A549 (cell line): ENCODE measurements at regions not wholly inside any gene's neighbourhood (a gene's known extent, or its start where the extent isn't known, plus 50 kb on each side); places are given as distances from the start of the nearest gene placed in this dataset.
A peak's percentile ranks its signal among the peaks of the same experiment; 100 is the strongest.

ENCODE experiments used
- ATAC-seq, 2 experiments: fragments of 200-7000 bp in 1 of 2; fragments of >200 bp in 1 of 2; cut with Nextera tagmentation in 1 of 2; cut with Tn5 transposase in 1 of 2; 3 replicates each; pipeline versions ENCODE4 v1.8.0 to v1.9.1; 2018 to 2020; ENCODE audit warnings: mild to moderate bottlenecking in 1 of 2, moderate library complexity in 1 of 2
- CTCF ChIA-PET: fragments of 300-600 bp; sonication (Branson Sonifier 250); formaldehyde crosslinking; extraction: SDS; loops from one replicate; lab custom pipeline; 2021; ENCODE audit warnings: antibody characterized with exemption, inconsistent platforms; lab: Yijun Ruan, JAX
- POLR2A ChIA-PET: fragments of 350-600 bp; formaldehyde crosslinking; extraction: SDS; loops from one replicate; lab custom pipeline; 2021; ENCODE audit warnings: antibody characterized with exemption, inconsistent platforms; lab: Yijun Ruan, JAX
- DNase-seq, 2 experiments: peaks; one replicate each; pipeline versions ENCODE4 v3.0.0 to v3.0.0-alpha.2; 2011 to 2016; ENCODE audit warnings: low read depth in 1 of 2, low spot score in 1 of 2
- FAIRE-seq: peaks from 2 replicates; lab custom pipeline; 2011; peaks lifted over from hg19 to GRCh38; lab: Jason Lieb, UNC
- H3K27ac ChIP-seq, 2 experiments: fragments of >200 bp; sonication (Bioruptor Twin); formaldehyde crosslinking; 3 replicates each; pipeline ENCODE4 v1.5.1; 2016 to 2017
- H3K4me1 ChIP-seq: fragments of >200 bp; sonication (Bioruptor Twin); formaldehyde crosslinking; 3 replicates; pipeline ENCODE4 v1.6.1; 2016
- H3K4me2 ChIP-seq: fragments of >200 bp; sonication (Bioruptor Twin); formaldehyde crosslinking; 3 replicates; pipeline ENCODE4 v1.6.1; 2016
- H3K4me3 ChIP-seq: fragments of >200 bp; sonication (Bioruptor Twin); formaldehyde crosslinking; 3 replicates; pipeline ENCODE4 v1.5.1; 2016
- H3K9me3 ChIP-seq: fragments of >200 bp; sonication (Bioruptor Twin); formaldehyde crosslinking; 3 replicates; pipeline ENCODE4 v1.6.1; 2016
- ATOH8 ChIP-seq: fragments of 250-450 bp; sonication (Bioruptor Pico); IDR thresholded peaks from 2 replicates; pipeline ENCODE4 v1.5.0; 2020; ENCODE audit warnings: low read depth, mild to moderate bottlenecking, moderate library complexity
- BCL3 ChIP-seq: fragments of >200 bp; sonication (Bioruptor Twin); formaldehyde crosslinking; IDR thresholded peaks from 3 replicates; pipeline ENCODE4 v1.6.1; 2016
- CBX8 ChIP-seq: fragments of 200-600 bp; sonication (generic); IDR thresholded peaks from 2 replicates; pipeline ENCODE4 v1.6.1; 2016
- CHD4 ChIP-seq: fragments of 200-600 bp; sonication (generic); IDR thresholded peaks from 2 replicates; pipeline ENCODE4 v1.6.1; 2016; ENCODE audit warnings: antibody characterized with exemption, mild to moderate bottlenecking, borderline replicate concordance
- ESRRA ChIP-seq: fragments of 150-350 bp; IDR thresholded peaks from 2 replicates; pipeline ENCODE4 v1.6.1; 2014; ENCODE audit warnings: mild to moderate bottlenecking, low read length, borderline replicate concordance
- FOSB ChIP-seq: fragments of 250-450 bp; sonication (Bioruptor Pico); IDR thresholded peaks from 2 replicates; pipeline ENCODE4 v1.5.0; 2020; ENCODE audit warnings: mild to moderate bottlenecking, moderate library complexity
- HEYL ChIP-seq: fragments of 250-450 bp; sonication (Bioruptor Pico); IDR thresholded peaks from 2 replicates; pipeline ENCODE4 v1.8.0; 2021; ENCODE audit warnings: mild to moderate bottlenecking, moderate library complexity
- HOXB5 ChIP-seq: fragments of 250-450 bp; sonication (Bioruptor Pico); IDR thresholded peaks from 2 replicates; pipeline ENCODE4 v1.5.0; 2020; ENCODE audit warnings: mild to moderate bottlenecking, moderate library complexity
- JUN ChIP-seq, 2 experiments: fragments of >200 bp; sonication (Bioruptor Twin); formaldehyde crosslinking; IDR thresholded peaks; 2 replicates in 1 of 2; 3 replicates in 1 of 2; pipeline ENCODE4 v1.6.1; 2016 to 2017
- JUNB ChIP-seq: fragments of >200 bp; sonication (Bioruptor Twin); formaldehyde crosslinking; IDR thresholded peaks from 2 replicates; pipeline ENCODE4 v1.6.1; 2016
- KDM1A ChIP-seq: fragments of 200-600 bp; sonication (generic); IDR thresholded peaks from 2 replicates; pipeline ENCODE4 v1.6.1; 2016; ENCODE audit warnings: low read depth, mild to moderate bottlenecking
- MAZ ChIP-seq: fragments of 150-350 bp; IDR thresholded peaks from 2 replicates; pipeline ENCODE4 v1.6.1; 2014; ENCODE audit warnings: antibody characterized with exemption, low read depth, low read length, borderline replicate concordance
- MYC ChIP-seq: IDR thresholded peaks from 2 replicates; pipeline ENCODE4 v1.6.1; 2012; ENCODE audit warnings: mild to moderate bottlenecking, inconsistent platforms, low read length, improper control_type of control experiment, borderline replicate concordance
- NPAS2 ChIP-seq: fragments of 250-450 bp; sonication (Bioruptor Pico); IDR thresholded peaks from 2 replicates; pipeline ENCODE4 v1.8.0; 2022; ENCODE audit warnings: mild to moderate bottlenecking, moderate library complexity, borderline replicate concordance
- POLR2AphosphoS2 ChIP-seq: conservative IDR thresholded peaks from 2 replicates; pipeline ENCODE4 v1.6.1; 2012; ENCODE audit warnings: low read length, improper control_type of control experiment, inconsistent platforms
- RAD21 ChIP-seq, 2 experiments: fragments of >200 bp in 1 of 2; sonication (Bioruptor Twin) in 1 of 2; formaldehyde crosslinking in 1 of 2; IDR thresholded peaks in 1 of 2; conservative IDR thresholded peaks in 1 of 2; 2 replicates in 1 of 2; 3 replicates in 1 of 2; pipeline ENCODE4 v1.6.1; 2012 to 2018; ENCODE audit warnings: inconsistent platforms in 1 of 2
- RARB ChIP-seq: fragments of 250-450 bp; sonication (Bioruptor Pico); IDR thresholded peaks from 2 replicates; pipeline ENCODE4 v1.8.0; 2021; ENCODE audit warnings: mild to moderate bottlenecking, moderate library complexity
- RCOR1 ChIP-seq: fragments of 150-350 bp; IDR thresholded peaks from 2 replicates; pipeline ENCODE4 v1.6.1; 2014; ENCODE audit warnings: antibody characterized with exemption, low read length, low read depth
- RFX5 ChIP-seq: fragments of 450-650 bp; IDR thresholded peaks from 2 replicates; pipeline ENCODE4 v1.7.1; 2014; ENCODE audit warnings: antibody characterized with exemption, mild to moderate bottlenecking, moderate library complexity
- RNF2 ChIP-seq: fragments of 200-600 bp; sonication (generic); IDR thresholded peaks from 2 replicates; pipeline ENCODE4 v1.6.1; 2016; ENCODE audit warnings: low read depth, mild to moderate bottlenecking, antibody characterized with exemption, moderate library complexity, borderline replicate concordance
- TP53 ChIP-seq: fragments of 250-450 bp; sonication (Bioruptor Pico); IDR thresholded peaks from 2 replicates; pipeline ENCODE4 v1.5.0; 2021; ENCODE audit warnings: mild to moderate bottlenecking, moderate library complexity
- ZFP36 ChIP-seq: fragments of 450-650 bp; IDR thresholded peaks from 2 replicates; pipeline ENCODE4 v1.6.1; 2014; ENCODE audit warnings: borderline replicate concordance; ENCODE audit not compliant: partially characterized antibody
- WGBS: methylation state at CpG from one replicate; pipeline ENCODE4 v1.1.6; 2017; ENCODE audit errors: missing lambda C conversion rate; 5-methylcytosine and 5-hydroxymethylcytosine counted together
- TF ChIP-seq, protein P1 (sequence below): IDR thresholded peaks from 2 replicates; pipeline ENCODE4 v1.6.1; 2012
- TF ChIP-seq, protein P2 (sequence below): fragments of 150-350 bp; IDR thresholded peaks from 2 replicates; pipeline ENCODE4 v1.6.1; 2014; ENCODE audit warnings: low read depth, mild to moderate bottlenecking, low read length
- TF ChIP-seq, protein P3 (sequence below): fragments of 450-650 bp; IDR thresholded peaks from 2 replicates; pipeline ENCODE4 v1.6.1; 2014; ENCODE audit warnings: antibody characterized with exemption

- Histone ChIP-seq H3K27ac (no peak overlapping the region; a peak in 1 of 6 replicates), H3K4me1 (0 out of 3 replicates have a peak, but pooled peaks cover 8% of the 10 kb centered on the region), H3K9me3 (no peaks in the 10 kb centered on the region), H3K4me2 (no peak overlapping the region), H3K4me3 (no peak overlapping the region)
- WGBS: 12% methylated on average over 3 of the region's 3 CpGs
- FAIRE-seq (no peak), DNase-seq (no peak), ATAC-seq (no peak)
- CTCF ChIA-PET: no interaction called here
- POLR2A ChIA-PET: no interaction called here
- no peak for TF ChIP-seq RARB (CRISPR knock-in tag)
- no peak for TF ChIP-seq CBX8
- TF ChIP-seq CHD4: no peak
- TF ChIP-seq POLR2AphosphoS2: no peak
- no peak for TF ChIP-seq ESRRA
- no peak for TF ChIP-seq JUNB
- no peak for TF ChIP-seq RCOR1
- TF ChIP-seq, all 56 proteins: peak for 0
Observed at GRCh38 chrX:35439034-35439660, 359.0 kb upstream of the MAGEB16 start.

GRCh38 chrX:35439692-35440091 lies 358.4 kb upstream of the MAGEB16 start:
- TF ChIP-seq, protein P1, sequence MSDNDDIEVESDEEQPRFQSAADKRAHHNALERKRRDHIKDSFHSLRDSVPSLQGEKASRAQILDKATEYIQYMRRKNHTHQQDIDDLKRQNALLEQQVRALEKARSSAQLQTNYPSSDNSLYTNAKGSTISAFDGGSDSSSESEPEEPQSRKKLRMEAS: no peak
- TF ChIP-seq, protein P2, sequence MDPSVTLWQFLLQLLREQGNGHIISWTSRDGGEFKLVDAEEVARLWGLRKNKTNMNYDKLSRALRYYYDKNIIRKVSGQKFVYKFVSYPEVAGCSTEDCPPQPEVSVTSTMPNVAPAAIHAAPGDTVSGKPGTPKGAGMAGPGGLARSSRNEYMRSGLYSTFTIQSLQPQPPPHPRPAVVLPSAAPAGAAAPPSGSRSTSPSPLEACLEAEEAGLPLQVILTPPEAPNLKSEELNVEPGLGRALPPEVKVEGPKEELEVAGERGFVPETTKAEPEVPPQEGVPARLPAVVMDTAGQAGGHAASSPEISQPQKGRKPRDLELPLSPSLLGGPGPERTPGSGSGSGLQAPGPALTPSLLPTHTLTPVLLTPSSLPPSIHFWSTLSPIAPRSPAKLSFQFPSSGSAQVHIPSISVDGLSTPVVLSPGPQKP: no peak
- no peak for TF ChIP-seq MYC
- TF ChIP-seq JUN (IDR thresholded peaks at IDR 0.05): no peak
- TF ChIP-seq, protein P3, sequence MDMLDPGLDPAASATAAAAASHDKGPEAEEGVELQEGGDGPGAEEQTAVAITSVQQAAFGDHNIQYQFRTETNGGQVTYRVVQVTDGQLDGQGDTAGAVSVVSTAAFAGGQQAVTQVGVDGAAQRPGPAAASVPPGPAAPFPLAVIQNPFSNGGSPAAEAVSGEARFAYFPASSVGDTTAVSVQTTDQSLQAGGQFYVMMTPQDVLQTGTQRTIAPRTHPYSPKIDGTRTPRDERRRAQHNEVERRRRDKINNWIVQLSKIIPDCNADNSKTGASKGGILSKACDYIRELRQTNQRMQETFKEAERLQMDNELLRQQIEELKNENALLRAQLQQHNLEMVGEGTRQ: no peak
- TF ChIP-seq MAZ: no peak
- no peak for TF ChIP-seq RFX5
- no peak for TF ChIP-seq ZFP36
- TF ChIP-seq HOXB5: no peak
- no peak for TF ChIP-seq FOSB (CRISPR knock-in tag)
- TF ChIP-seq KDM1A: no peak
- TF ChIP-seq RNF2: no peak
- TF ChIP-seq ESRRA: no peak
- no peak for TF ChIP-seq HEYL
- TF ChIP-seq RAD21 (conservative IDR thresholded peaks at IDR 0.05 in 1 of 2, IDR thresholded peaks at IDR 0.05 in 1 of 2): no peak
- no peak for TF ChIP-seq BCL3
- TF ChIP-seq ATOH8 (CRISPR knock-in tag): no peak
- TF ChIP-seq TP53: no peak
- no peak for TF ChIP-seq NPAS2 (CRISPR knock-in tag)
- DNase-seq (peak in 1 of 2 experiments; percentile 22), FAIRE-seq (peak; percentile 92), ATAC-seq (no peak)
- 33% methylated on average over 2 of the region's 2 CpGs for WGBS
- H3K4me1 ChIP-seq: 0 out of 3 replicates have a peak, but pooled peaks cover 8% of the 10 kb centered on the region
- no peak overlapping the region for H3K27ac ChIP-seq
- no peak overlapping the region for H3K4me2 ChIP-seq
- H3K9me3 ChIP-seq: no peaks in the 10 kb centered on the region
- no peak overlapping the region for H3K4me3 ChIP-seq
- ChIA-PET POLR2A (no interaction called here), CTCF (no interaction called here)
